ENCODE measurements at regions not wholly inside any gene's neighbourhood (a gene's known extent, or its start where the extent isn't known, plus 50 kb on each side); places are given as distances from the start of the nearest gene placed in this dataset.
"Not testable (repeated sequence)": the region's sequence is repeated elsewhere in the genome, so short reads cannot be mapped to it uniquely, and the experiment has no call there.

GRCh38 chr6:6758546-6758914, 170.0 kb downstream of the LY86 start:
- TF ChIP-seq CTCF (IDR thresholded peaks at IDR 0.05), result no peak
- DNase-seq (ENCODE audit: low spot score), result no peak
- ATAC-seq (ENCODE audit: low FRiP score), result no peak

- peak; percentile 73 for ATAC-seq (ENCODE audit: low FRiP score)
- no peak for DNase-seq (ENCODE audit: low spot score)
- TF ChIP-seq CTCF (IDR thresholded peaks at IDR 0.05), result peak in 1 of 3 donors; percentile 16
Measured at GRCh38 chr6:6758915-6759654, 170.6 kb downstream of the LY86 start.

GRCh38 chr6:6760002-6760401, 171.5 kb downstream of the LY86 start:
- ATAC-seq (ENCODE audit: low FRiP score), result no peak

GRCh38 chr6:6762566-6762965, 174.0 kb downstream of the LY86 start:
- ATAC-seq (ENCODE audit: low FRiP score); DNase-seq (ENCODE audit: low spot score): not testable (repeated sequence)

More at GRCh38 chr6:6760002-6760401, 171.5 kb downstream of the LY86 start:
- no peak for DNase-seq (ENCODE audit: low spot score)
- no peak for TF ChIP-seq CTCF (IDR thresholded peaks at IDR 0.05)

GRCh38 chr6:6764764-6765434, 176.4 kb downstream of the LY86 start:
- no peak for ATAC-seq (ENCODE audit: low FRiP score)
- no peak for TF ChIP-seq CTCF (IDR thresholded peaks at IDR 0.05)
- DNase-seq (ENCODE audit: low spot score), result no peak

DNA sequence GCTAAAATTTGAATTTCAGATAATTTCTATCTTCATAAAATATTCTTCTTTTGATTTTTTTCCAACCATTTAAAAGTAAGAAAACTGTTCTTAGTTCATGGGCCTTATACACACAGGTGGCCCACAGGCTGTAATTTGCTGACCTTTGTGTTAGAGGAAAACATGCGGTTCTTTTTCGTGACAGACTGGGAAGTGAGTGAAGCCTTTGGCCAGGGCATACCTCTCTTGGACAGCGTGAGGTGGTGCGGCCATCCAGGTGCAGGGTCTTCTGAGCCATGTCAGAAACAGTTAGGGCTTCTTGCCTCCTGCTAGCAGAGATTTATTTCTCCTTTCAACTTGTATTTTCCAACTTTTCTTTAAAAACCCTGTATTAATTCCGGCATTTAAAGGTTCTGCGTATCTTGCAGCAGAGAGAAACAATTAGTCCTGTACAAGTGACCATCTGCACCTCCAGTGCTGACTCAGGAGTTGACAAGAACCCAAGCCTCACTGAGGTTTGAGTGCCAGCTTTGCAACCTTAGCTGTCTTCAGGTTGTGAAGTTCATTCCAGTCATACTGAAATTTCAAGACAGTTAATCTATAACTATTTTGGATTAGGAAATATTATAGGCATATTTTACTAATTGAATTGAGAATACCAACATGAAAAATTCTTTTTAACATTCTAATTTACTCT, 177.8 kb downstream of the LY86 start:
- TF ChIP-seq CTCF (IDR thresholded peaks at IDR 0.05), result no peak
- DNase-seq (ENCODE audit: low spot score) (no peak), ATAC-seq (ENCODE audit: low FRiP score) (no peak)

DNA sequence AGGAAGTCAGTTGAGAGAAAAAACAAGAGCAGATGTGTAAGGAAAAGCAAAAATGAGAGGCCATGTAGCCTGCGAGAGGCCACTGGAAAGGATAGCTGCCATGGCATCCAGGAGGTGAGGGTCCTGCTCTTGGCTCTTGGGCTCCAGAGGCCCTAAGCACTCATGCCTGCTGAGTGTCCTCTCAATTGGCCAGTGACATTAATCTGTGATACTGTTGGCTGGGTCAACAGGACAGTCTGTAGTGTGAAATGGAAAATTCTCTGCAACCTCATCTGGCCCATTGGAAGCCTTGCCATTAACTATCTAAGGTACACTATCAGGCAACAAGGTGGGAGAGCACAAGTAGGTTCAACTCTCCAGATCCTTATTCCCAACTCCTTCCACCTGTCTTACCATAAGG, 180.9 kb downstream of the LY86 start:
- TF ChIP-seq CTCF (IDR thresholded peaks at IDR 0.05), result no peak
- ATAC-seq (ENCODE audit: low FRiP score) (no peak), DNase-seq (ENCODE audit: low spot score) (no peak)
